A549 (cell line): ENCODE measurements at regions not wholly inside any gene's neighbourhood (a gene's known extent, or its start where the extent isn't known, plus 50 kb on each side); places are given as distances from the start of the nearest gene placed in this dataset.
"Not testable (repeated sequence)": the region's sequence is repeated elsewhere in the genome, so short reads cannot be mapped to it uniquely, and the experiment has no call there.

Experiments
- ATAC-seq, 2 experiments: fragments of 200-7000 bp in 1 of 2; fragments of >200 bp in 1 of 2; cut with Nextera tagmentation in 1 of 2; cut with Tn5 transposase in 1 of 2; 3 replicates each; pipeline versions ENCODE4 v1.8.0 to v1.9.1; 2018 to 2020; ENCODE audit warnings: mild to moderate bottlenecking in 1 of 2, moderate library complexity in 1 of 2
- CTCF ChIA-PET: fragments of 300-600 bp; sonication (Branson Sonifier 250); formaldehyde crosslinking; extraction: SDS; loops from one replicate; lab custom pipeline; 2021; ENCODE audit warnings: antibody characterized with exemption, inconsistent platforms; lab: Yijun Ruan, JAX
- POLR2A ChIA-PET: fragments of 350-600 bp; formaldehyde crosslinking; extraction: SDS; loops from one replicate; lab custom pipeline; 2021; ENCODE audit warnings: antibody characterized with exemption, inconsistent platforms; lab: Yijun Ruan, JAX
- DNase-seq, 2 experiments: peaks; one replicate each; pipeline versions ENCODE4 v3.0.0 to v3.0.0-alpha.2; 2011 to 2016; ENCODE audit warnings: low read depth in 1 of 2, low spot score in 1 of 2
- FAIRE-seq: peaks from 2 replicates; lab custom pipeline; 2011; peaks lifted over from hg19 to GRCh38; lab: Jason Lieb, UNC
- H3K27ac ChIP-seq, 2 experiments: fragments of >200 bp; sonication (Bioruptor Twin); formaldehyde crosslinking; 3 replicates each; pipeline ENCODE4 v1.5.1; 2016 to 2017
- H3K4me1 ChIP-seq: fragments of >200 bp; sonication (Bioruptor Twin); formaldehyde crosslinking; 3 replicates; pipeline ENCODE4 v1.6.1; 2016
- H3K4me2 ChIP-seq: fragments of >200 bp; sonication (Bioruptor Twin); formaldehyde crosslinking; 3 replicates; pipeline ENCODE4 v1.6.1; 2016
- H3K4me3 ChIP-seq: fragments of >200 bp; sonication (Bioruptor Twin); formaldehyde crosslinking; 3 replicates; pipeline ENCODE4 v1.5.1; 2016
- H3K9me3 ChIP-seq: fragments of >200 bp; sonication (Bioruptor Twin); formaldehyde crosslinking; 3 replicates; pipeline ENCODE4 v1.6.1; 2016
- ATOH8 ChIP-seq: fragments of 250-450 bp; sonication (Bioruptor Pico); IDR thresholded peaks from 2 replicates; pipeline ENCODE4 v1.5.0; 2020; ENCODE audit warnings: low read depth, mild to moderate bottlenecking, moderate library complexity
- BHLHE40 ChIP-seq: IDR thresholded peaks from 2 replicates; pipeline ENCODE4 v1.6.1; 2012; ENCODE audit warnings: low read depth, low read length, inconsistent platforms
- CEBPB ChIP-seq, 2 experiments: fragments of >200 bp in 1 of 2; sonication (Bioruptor Twin) in 1 of 2; formaldehyde crosslinking in 1 of 2; IDR thresholded peaks; 2 replicates each; pipeline ENCODE4 v1.6.1; 2012 to 2016
- CHD4 ChIP-seq: fragments of 200-600 bp; sonication (generic); IDR thresholded peaks from 2 replicates; pipeline ENCODE4 v1.6.1; 2016; ENCODE audit warnings: antibody characterized with exemption, mild to moderate bottlenecking, borderline replicate concordance
- FOSB ChIP-seq: fragments of 250-450 bp; sonication (Bioruptor Pico); IDR thresholded peaks from 2 replicates; pipeline ENCODE4 v1.5.0; 2020; ENCODE audit warnings: mild to moderate bottlenecking, moderate library complexity
- FOXS1 ChIP-seq: fragments of 250-450 bp; sonication (Bioruptor Pico); IDR thresholded peaks from 2 replicates; pipeline ENCODE4 v1.5.0; 2020; ENCODE audit warnings: mild to moderate bottlenecking, moderate library complexity
- GATA3 ChIP-seq: IDR thresholded peaks from 2 replicates; pipeline ENCODE4 v1.6.1; 2012; ENCODE audit warnings: borderline replicate concordance
- JUN ChIP-seq, 2 experiments: fragments of >200 bp; sonication (Bioruptor Twin); formaldehyde crosslinking; IDR thresholded peaks; 2 replicates in 1 of 2; 3 replicates in 1 of 2; pipeline ENCODE4 v1.6.1; 2016 to 2017
- KDM1A ChIP-seq: fragments of 200-600 bp; sonication (generic); IDR thresholded peaks from 2 replicates; pipeline ENCODE4 v1.6.1; 2016; ENCODE audit warnings: low read depth, mild to moderate bottlenecking
- MAZ ChIP-seq: fragments of 150-350 bp; IDR thresholded peaks from 2 replicates; pipeline ENCODE4 v1.6.1; 2014; ENCODE audit warnings: antibody characterized with exemption, low read depth, low read length, borderline replicate concordance
- NR3C1 ChIP-seq: fragments of >200 bp; sonication (Bioruptor Twin); formaldehyde crosslinking; IDR thresholded peaks from 3 replicates; pipeline ENCODE4 v1.6.1; 2017
- ZNF302 ChIP-seq: fragments of 250-450 bp; sonication (Bioruptor Pico); IDR thresholded peaks from 2 replicates; pipeline ENCODE4 v1.9.0; 2021; ENCODE audit warnings: inconsistent platforms, mild to moderate bottlenecking, moderate library complexity
- WGBS: methylation state at CpG from one replicate; pipeline ENCODE4 v1.1.6; 2017; ENCODE audit errors: missing lambda C conversion rate; 5-methylcytosine and 5-hydroxymethylcytosine counted together
- TF ChIP-seq, protein P1 (sequence below): fragments of 150-350 bp; IDR thresholded peaks from 2 replicates; pipeline ENCODE4 v1.6.1; 2014; ENCODE audit warnings: low read depth, mild to moderate bottlenecking, low read length
- TF ChIP-seq, protein P2 (sequence below): fragments of 200-600 bp; sonication (generic); IDR thresholded peaks from 2 replicates; pipeline ENCODE4 v1.6.1; 2016; ENCODE audit warnings: antibody characterized with exemption, mild to moderate bottlenecking, moderate library complexity
- TF ChIP-seq, protein P3 (sequence below): IDR thresholded peaks from 2 replicates; pipeline ENCODE4 v1.6.1; 2012; ENCODE audit warnings: low read depth, borderline replicate concordance

GRCh38 chr5:18607570-18607969 lies 973.3 kb downstream of the TAF11L14 start:
- Histone ChIP-seq H3K4me1 (no peaks in the 10 kb centered on the region), H3K27ac (no peak overlapping the region), H3K4me3 (no peak overlapping the region), H3K9me3 (no peaks in the 10 kb centered on the region), H3K4me2 (no peak overlapping the region)
- no peak for FAIRE-seq
- ChIA-PET POLR2A (no interaction called here), CTCF (no interaction called here)
- no peak for ATAC-seq
- 33% methylated on average over 5 of the region's 5 CpGs for WGBS
- DNase-seq: no peak
- TF ChIP-seq CHD4: no peak

DNA sequence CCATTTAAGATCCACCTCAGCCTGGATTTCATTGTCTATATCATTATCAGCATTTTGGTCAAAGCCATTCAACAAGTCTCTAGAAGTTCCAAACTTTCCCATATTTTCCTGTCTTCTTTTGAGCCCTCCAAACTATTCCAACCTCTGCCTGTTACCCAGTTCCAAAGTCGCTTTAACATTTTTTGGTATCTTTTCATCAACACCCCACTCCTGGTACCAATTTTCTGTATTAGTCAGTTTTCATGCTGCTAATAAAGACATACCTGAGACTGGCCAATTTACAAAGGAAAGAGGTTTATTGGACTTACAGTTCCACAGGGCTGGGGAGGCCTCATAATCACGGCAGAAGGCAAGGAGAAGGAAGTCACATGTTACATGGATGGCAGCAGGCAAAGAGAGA lies 982.9 kb downstream of the TAF11L14 start:
- CTCF ChIA-PET, DNase-seq, H3K4me1 ChIP-seq, H3K4me3 ChIP-seq, H3K4me2 ChIP-seq, ATAC-seq, H3K9me3 ChIP-seq, FAIRE-seq, H3K27ac ChIP-seq, POLR2A ChIA-PET: not testable (repeated sequence)
- 0% methylated on average over 2 of the region's 2 CpGs for WGBS

DNA sequence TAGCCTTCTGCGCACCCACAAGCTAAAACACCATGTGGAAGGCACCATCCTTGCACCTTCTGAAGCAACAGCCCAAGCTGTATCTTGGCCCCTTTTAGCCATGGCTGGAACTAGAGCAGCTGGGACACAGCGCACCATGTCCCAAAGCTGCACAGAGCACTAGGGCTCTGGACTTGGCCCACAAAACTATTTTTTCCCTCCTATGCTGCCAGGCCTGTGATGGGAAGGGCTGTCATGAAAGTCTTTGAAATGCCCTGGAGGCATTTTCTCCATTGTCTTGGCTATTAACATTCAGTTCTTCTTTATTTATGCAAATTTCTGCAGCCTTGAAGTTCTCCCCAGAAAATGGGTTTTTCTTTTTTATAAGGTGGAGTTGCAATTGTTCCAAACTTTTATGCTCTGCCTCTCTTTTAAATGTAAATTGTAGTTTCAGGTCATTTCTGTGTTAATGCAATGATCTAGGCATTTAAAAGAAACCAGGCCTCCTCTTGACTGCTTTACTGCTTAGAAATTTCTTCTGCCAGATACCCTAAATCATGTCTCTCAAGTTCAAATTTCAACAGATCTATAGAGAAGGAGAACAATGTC lies 996.3 kb downstream of the TAF11L14 start:
- CTCF ChIA-PET: no interaction called here
- Histone ChIP-seq H3K4me1 (no peaks in the 10 kb centered on the region), H3K27ac (no peak overlapping the region), H3K4me2 (no peak overlapping the region), H3K9me3 (no peaks in the 10 kb centered on the region), H3K4me3 (no peak overlapping the region)
- POLR2A ChIA-PET: no interaction called here
- DNase-seq (no peak), FAIRE-seq (no peak), ATAC-seq (no peak)
- WGBS: 87% methylated on average over 2 of the region's 2 CpGs
- TF ChIP-seq KDM1A: no peak
- TF ChIP-seq GATA3: no peak
- TF ChIP-seq, protein P1, sequence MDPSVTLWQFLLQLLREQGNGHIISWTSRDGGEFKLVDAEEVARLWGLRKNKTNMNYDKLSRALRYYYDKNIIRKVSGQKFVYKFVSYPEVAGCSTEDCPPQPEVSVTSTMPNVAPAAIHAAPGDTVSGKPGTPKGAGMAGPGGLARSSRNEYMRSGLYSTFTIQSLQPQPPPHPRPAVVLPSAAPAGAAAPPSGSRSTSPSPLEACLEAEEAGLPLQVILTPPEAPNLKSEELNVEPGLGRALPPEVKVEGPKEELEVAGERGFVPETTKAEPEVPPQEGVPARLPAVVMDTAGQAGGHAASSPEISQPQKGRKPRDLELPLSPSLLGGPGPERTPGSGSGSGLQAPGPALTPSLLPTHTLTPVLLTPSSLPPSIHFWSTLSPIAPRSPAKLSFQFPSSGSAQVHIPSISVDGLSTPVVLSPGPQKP: no peak

GRCh38 chr5:18652404-18653215 lies 1018.4 kb downstream of the TAF11L14 start:
- DNase-seq: no peak
- H3K4me1 ChIP-seq: no peaks in the 10 kb centered on the region
- no peak overlapping the region for H3K27ac ChIP-seq
- ATAC-seq: no peak
- TF ChIP-seq FOSB (CRISPR knock-in tag): no peak
- TF ChIP-seq FOXS1 (CRISPR knock-in tag): no peak
- no peak for TF ChIP-seq ATOH8 (CRISPR knock-in tag)
- TF ChIP-seq BHLHE40: no peak
- TF ChIP-seq NR3C1: no peak
- no peak for TF ChIP-seq MAZ
- TF ChIP-seq ZNF302 (CRISPR knock-in tag): no peak
- TF ChIP-seq CEBPB (IDR thresholded peaks at IDR 0.05): no peak
- TF ChIP-seq, protein P2, sequence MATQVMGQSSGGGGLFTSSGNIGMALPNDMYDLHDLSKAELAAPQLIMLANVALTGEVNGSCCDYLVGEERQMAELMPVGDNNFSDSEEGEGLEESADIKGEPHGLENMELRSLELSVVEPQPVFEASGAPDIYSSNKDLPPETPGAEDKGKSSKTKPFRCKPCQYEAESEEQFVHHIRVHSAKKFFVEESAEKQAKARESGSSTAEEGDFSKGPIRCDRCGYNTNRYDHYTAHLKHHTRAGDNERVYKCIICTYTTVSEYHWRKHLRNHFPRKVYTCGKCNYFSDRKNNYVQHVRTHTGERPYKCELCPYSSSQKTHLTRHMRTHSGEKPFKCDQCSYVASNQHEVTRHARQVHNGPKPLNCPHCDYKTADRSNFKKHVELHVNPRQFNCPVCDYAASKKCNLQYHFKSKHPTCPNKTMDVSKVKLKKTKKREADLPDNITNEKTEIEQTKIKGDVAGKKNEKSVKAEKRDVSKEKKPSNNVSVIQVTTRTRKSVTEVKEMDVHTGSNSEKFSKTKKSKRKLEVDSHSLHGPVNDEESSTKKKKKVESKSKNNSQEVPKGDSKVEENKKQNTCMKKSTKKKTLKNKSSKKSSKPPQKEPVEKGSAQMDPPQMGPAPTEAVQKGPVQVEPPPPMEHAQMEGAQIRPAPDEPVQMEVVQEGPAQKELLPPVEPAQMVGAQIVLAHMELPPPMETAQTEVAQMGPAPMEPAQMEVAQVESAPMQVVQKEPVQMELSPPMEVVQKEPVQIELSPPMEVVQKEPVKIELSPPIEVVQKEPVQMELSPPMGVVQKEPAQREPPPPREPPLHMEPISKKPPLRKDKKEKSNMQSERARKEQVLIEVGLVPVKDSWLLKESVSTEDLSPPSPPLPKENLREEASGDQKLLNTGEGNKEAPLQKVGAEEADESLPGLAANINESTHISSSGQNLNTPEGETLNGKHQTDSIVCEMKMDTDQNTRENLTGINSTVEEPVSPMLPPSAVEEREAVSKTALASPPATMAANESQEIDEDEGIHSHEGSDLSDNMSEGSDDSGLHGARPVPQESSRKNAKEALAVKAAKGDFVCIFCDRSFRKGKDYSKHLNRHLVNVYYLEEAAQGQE: no peak
- TF ChIP-seq, protein P3, sequence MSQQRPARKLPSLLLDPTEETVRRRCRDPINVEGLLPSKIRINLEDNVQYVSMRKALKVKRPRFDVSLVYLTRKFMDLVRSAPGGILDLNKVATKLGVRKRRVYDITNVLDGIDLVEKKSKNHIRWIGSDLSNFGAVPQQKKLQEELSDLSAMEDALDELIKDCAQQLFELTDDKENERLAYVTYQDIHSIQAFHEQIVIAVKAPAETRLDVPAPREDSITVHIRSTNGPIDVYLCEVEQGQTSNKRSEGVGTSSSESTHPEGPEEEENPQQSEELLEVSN: no peak
- no peak for TF ChIP-seq JUN (IDR thresholded peaks at IDR 0.05)
- no peaks in the 10 kb centered on the region for H3K9me3 ChIP-seq
- no peak overlapping the region for H3K4me3 ChIP-seq
- ChIA-PET POLR2A (no interaction called here), CTCF (no interaction called here)
- no peak for FAIRE-seq
- WGBS: 12% methylated on average over 2 of the region's 2 CpGs
- H3K4me2 ChIP-seq: no peak overlapping the region
